Activated CD4-positive, alpha-beta T cell treated with anti-CD3 and anti-CD28 coated beads, Interleukin-2, amount 10 ng/mL, durations not matched to agents 7 days and 5 days (primary cell): ENCODE measurements at regions not wholly inside any gene's neighbourhood (a gene's known extent, or its start where the extent isn't known, plus 50 kb on each side); places are given as distances from the start of the nearest gene placed in this dataset.
"Not testable (repeated sequence)": the region's sequence is repeated elsewhere in the genome, so short reads cannot be mapped to it uniquely, and the experiment has no call there.

Experiments used
- CTCF ChIA-PET: fragments of 350-600 bp; sonication (Branson Sonifier 250); formaldehyde crosslinking; loops from one replicate; lab custom pipeline; 2021; ENCODE audit warnings: antibody characterized with exemption; lab: Charles Lee
- POLR2A ChIA-PET: fragments of 350-600 bp; sonication (Branson Sonifier 250); formaldehyde crosslinking; loops from one replicate; lab custom pipeline; 2021; ENCODE audit warnings: antibody characterized with exemption; lab: Charles Lee
- DNase-seq: peaks from one replicate; pipeline ENCODE4 v3.0.0-alpha.2; 2020
- H3K27ac Mint-ChIP-seq: one replicate; pipeline ENCODE4 v1.8.0; 2021; ENCODE audit warnings: mild to moderate bottlenecking, moderate library complexity, mixed read lengths
- H3K27me3 Mint-ChIP-seq: one replicate; pipeline ENCODE4 v1.8.0; 2021; ENCODE audit warnings: mixed read lengths
- H3K36me3 Mint-ChIP-seq: one replicate; pipeline ENCODE4 v1.8.0; 2021; ENCODE audit warnings: low read depth, mixed read lengths
- H3K4me1 Mint-ChIP-seq: one replicate; pipeline ENCODE4 v1.8.0; 2021; ENCODE audit warnings: mixed read lengths
- H3K4me3 Mint-ChIP-seq: one replicate; pipeline ENCODE4 v1.8.0; 2021; ENCODE audit warnings: mild to moderate bottlenecking, moderate library complexity, mixed read lengths
- H3K9me3 Mint-ChIP-seq: one replicate; pipeline ENCODE4 v1.8.0; 2021; ENCODE audit warnings: mixed read lengths

- Mint-ChIP-seq H3K4me3 (no peak overlapping the region), H3K9me3 (peaks cover 2% of the 10 kb centered on the region), H3K27ac (no peak overlapping the region), H3K4me1 (peaks cover 13% of the 10 kb centered on the region), H3K36me3 (peaks cover 2% of the 10 kb centered on the region), H3K27me3 (peaks cover 20% of the 10 kb centered on the region)
- no peak for DNase-seq
- ChIA-PET CTCF (interaction anchor here (0.6 to 0.8 kb wide), 3 partner anchors 12 to 38 kb away, joined by 3 to 4 read pairs (median 3); no protein-coding TSS in a partner anchor), POLR2A (no interaction called here)
Observed at GRCh38 chr2:39487398-39488250, 50.5 kb upstream of the MAP4K3 start.

GRCh38 chr2:39488450-39488849 is 51.4 kb upstream of the MAP4K3 start:
- Mint-ChIP-seq H3K4me3 (no peak overlapping the region), H3K4me1 (peaks cover 18% of the 10 kb centered on the region), H3K9me3 (peaks cover 2% of the 10 kb centered on the region), H3K27me3 (peaks cover 19% of the 10 kb centered on the region), H3K36me3 (peaks cover 2% of the 10 kb centered on the region), H3K27ac (no peak overlapping the region)
- CTCF ChIA-PET: no interaction called here
- POLR2A ChIA-PET: no interaction called here
- DNase-seq: no peak

DNA sequence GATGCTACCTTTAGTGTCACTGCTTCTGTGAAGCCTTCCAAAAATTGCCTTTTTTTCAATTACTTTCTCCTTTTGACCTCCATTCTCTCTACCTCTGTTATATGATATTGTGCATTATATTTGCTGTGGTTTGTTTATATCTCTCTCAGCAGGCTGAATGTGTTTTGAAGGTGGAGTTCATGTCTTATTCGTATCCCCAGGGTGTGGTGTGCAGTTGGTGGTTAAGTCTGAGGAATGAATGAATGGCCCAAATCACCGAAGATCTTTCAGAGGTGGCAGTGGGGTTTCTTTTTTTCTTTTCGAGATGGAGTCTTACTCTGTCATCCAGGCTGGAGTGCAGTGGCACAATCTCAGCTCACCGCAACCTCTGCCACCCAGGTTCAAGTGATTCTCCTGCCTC is 53.5 kb upstream of the MAP4K3 start:
- POLR2A ChIA-PET: no interaction called here
- CTCF ChIA-PET: interaction anchor here (0.6 to 0.7 kb wide), 3 partner anchors 11 to 88 kb away, joined by 3 to 4 read pairs (median 4); no protein-coding TSS in a partner anchor
- no peak for DNase-seq
- Mint-ChIP-seq H3K9me3 (peaks cover 2% of the 10 kb centered on the region), H3K27ac (no peak overlapping the region), H3K4me1 (peaks cover 23% of the 10 kb centered on the region), H3K36me3 (peaks cover 2% of the 10 kb centered on the region), H3K27me3 (peaks cover 14% of the 10 kb centered on the region), H3K4me3 (no peak overlapping the region)

GRCh38 chr2:39491653-39492052 is 54.6 kb upstream of the MAP4K3 start:
- POLR2A ChIA-PET: no interaction called here
- Mint-ChIP-seq H3K9me3 (peaks cover 2% of the 10 kb centered on the region), H3K4me1 (peaks cover 23% of the 10 kb centered on the region), H3K4me3 (no peak overlapping the region), H3K27me3 (peaks cover 7% of the 10 kb centered on the region), H3K27ac (peak overlapping the region; percentile 68), H3K36me3 (peaks cover 2% of the 10 kb centered on the region)
- CTCF ChIA-PET: interaction anchor here (1.0 kb wide), 1 partner anchor 20 kb away, joined by 3 read pairs; no protein-coding TSS in a partner anchor
- no peak for DNase-seq

DNA sequence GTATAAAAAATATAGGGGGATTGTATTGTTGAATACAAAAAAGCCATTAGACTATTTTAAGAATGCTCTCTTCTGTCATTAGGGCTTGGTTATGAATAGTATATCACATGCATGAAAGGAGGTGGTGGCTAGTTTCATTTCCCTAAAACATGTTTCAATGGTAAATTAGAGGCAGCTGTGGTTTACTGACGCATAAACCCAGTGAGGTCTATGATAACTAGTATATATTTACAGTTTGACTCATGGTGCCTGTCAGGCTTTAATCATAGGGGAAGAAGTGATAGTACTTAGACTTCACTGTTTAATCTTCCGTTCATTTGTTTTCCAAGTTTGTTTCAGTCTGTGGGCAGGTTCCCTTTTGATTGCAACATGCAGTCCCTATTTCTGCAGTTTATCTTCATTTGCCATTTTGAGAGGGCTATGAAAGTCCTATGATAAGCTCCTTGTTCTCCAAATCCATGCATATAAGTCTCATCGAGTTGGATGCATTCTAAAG is 55.1 kb upstream of the MAP4K3 start:
- H3K4me1 Mint-ChIP-seq: peaks cover 27% of the 10 kb centered on the region
- H3K4me3 Mint-ChIP-seq: no peak overlapping the region
- peaks cover 7% of the 10 kb centered on the region for H3K27me3 Mint-ChIP-seq
- POLR2A ChIA-PET: no interaction called here
- CTCF ChIA-PET: interaction anchor here (1.0 kb wide), 1 partner anchor 20 kb away, joined by 3 read pairs; no protein-coding TSS in a partner anchor
- peaks cover 2% of the 10 kb centered on the region for H3K36me3 Mint-ChIP-seq
- peaks cover 2% of the 10 kb centered on the region for H3K9me3 Mint-ChIP-seq
- DNase-seq: peak; percentile 52
- peak overlapping the region; percentile 68 for H3K27ac Mint-ChIP-seq

DNA sequence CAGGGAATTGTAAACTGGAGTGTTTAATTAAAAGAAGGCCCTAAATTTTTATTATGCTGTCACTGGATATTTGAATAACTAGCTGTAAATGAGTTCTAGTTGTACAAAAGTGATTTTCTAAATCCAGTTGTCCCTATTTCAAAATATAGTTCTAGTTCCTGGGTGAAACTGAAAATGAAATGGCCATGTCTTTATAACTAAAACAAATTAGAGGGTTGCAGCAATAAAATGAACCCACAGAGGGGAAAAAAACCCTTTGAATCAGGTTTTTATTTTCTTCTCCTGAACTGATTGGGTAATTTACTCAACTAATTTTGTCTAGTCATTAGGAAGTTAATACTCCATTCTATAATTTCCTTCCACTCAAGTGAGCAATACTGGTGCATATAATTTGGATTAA is 55.6 kb upstream of the MAP4K3 start:
- no peak overlapping the region for H3K27ac Mint-ChIP-seq
- peaks cover 2% of the 10 kb centered on the region for H3K36me3 Mint-ChIP-seq
- peaks cover 4% of the 10 kb centered on the region for H3K27me3 Mint-ChIP-seq
- POLR2A ChIA-PET: no interaction called here
- DNase-seq: no peak
- H3K4me1 Mint-ChIP-seq: peaks cover 27% of the 10 kb centered on the region
- no peak overlapping the region for H3K4me3 Mint-ChIP-seq
- peaks cover 2% of the 10 kb centered on the region for H3K9me3 Mint-ChIP-seq
- CTCF ChIA-PET: no interaction called here

GRCh38 chr2:39494784-39495251 is 57.7 kb upstream of the MAP4K3 start:
- H3K36me3 Mint-ChIP-seq: peaks cover 2% of the 10 kb centered on the region
- no peak overlapping the region for H3K4me3 Mint-ChIP-seq
- DNase-seq: no peak
- peaks cover 2% of the 10 kb centered on the region for H3K9me3 Mint-ChIP-seq
- peaks cover 27% of the 10 kb centered on the region for H3K4me1 Mint-ChIP-seq
- CTCF ChIA-PET: interaction anchor here (1.8 kb wide), 1 partner anchor 17 kb away, joined by 5 read pairs; no protein-coding TSS in a partner anchor
- H3K27ac Mint-ChIP-seq: no peak overlapping the region
- H3K27me3 Mint-ChIP-seq: peaks cover 6% of the 10 kb centered on the region
- POLR2A ChIA-PET: no interaction called here

GRCh38 chr2:39497082-39497801 is 60.2 kb upstream of the MAP4K3 start:
- no peak for DNase-seq
- no peak overlapping the region for H3K27ac Mint-ChIP-seq
- ChIA-PET POLR2A (no interaction called here), CTCF (interaction anchor here (1.7 kb wide), 1 partner anchor 11 kb away, joined by 7 read pairs; no protein-coding TSS in a partner anchor)
- H3K9me3 Mint-ChIP-seq: no peaks in the 10 kb centered on the region
- H3K4me3 Mint-ChIP-seq: no peak overlapping the region
- H3K36me3 Mint-ChIP-seq: no peaks in the 10 kb centered on the region
- H3K27me3 Mint-ChIP-seq: peaks cover 4% of the 10 kb centered on the region
- H3K4me1 Mint-ChIP-seq: peaks cover 18% of the 10 kb centered on the region

GRCh38 chr2:39498176-39498575 is 61.1 kb upstream of the MAP4K3 start:
- H3K36me3 Mint-ChIP-seq, H3K4me3 Mint-ChIP-seq, H3K27ac Mint-ChIP-seq, H3K9me3 Mint-ChIP-seq, CTCF ChIA-PET, H3K4me1 Mint-ChIP-seq, DNase-seq, POLR2A ChIA-PET: not testable (repeated sequence)
- peaks cover 12% of the 10 kb centered on the region for H3K27me3 Mint-ChIP-seq

DNA sequence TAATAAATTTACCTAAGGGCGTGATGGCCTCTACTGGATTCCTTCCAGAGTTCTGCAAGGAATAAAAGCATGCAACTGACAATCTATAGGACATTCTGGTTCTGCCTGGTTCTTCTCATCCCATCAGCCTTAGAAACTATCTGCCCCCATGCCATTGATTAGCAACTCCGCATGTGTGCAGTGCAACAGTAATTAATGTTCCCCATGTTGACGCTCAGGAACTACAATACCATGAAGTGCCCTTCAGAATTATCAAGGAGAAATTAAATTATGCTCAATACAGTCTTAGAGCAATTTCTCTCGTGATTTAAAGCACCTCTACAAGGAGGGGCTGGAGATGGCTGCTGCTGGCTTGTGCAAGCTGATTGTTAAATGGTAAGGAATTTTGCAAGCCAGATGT is 61.7 kb upstream of the MAP4K3 start:
- Mint-ChIP-seq H3K27me3 (peaks cover 12% of the 10 kb centered on the region), H3K4me1 (peaks cover 8% of the 10 kb centered on the region), H3K36me3 (no peaks in the 10 kb centered on the region), H3K27ac (no peak overlapping the region), H3K4me3 (no peak overlapping the region), H3K9me3 (no peaks in the 10 kb centered on the region)
- ChIA-PET POLR2A (no interaction called here), CTCF (no interaction called here)
- DNase-seq: no peak

DNA sequence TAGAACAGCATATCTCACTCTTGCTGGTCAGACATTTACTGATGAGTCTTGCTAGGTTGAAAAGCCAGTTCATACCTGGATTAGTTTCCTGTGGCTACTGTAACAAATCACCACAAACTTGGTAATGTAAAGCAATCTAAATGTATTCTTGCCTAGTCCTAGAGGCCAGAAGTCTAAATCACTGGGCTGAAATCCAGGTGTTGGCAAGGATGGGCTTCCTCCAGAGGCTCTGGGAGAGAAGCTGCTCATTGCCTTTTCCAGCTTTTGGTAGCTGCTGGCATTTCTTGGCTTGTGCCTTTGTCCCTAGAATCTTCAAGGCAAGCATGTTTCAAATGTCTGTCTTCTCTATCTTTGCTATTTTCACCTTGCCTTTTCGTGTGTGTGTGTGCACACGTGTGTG is 62.3 kb upstream of the MAP4K3 start:
- ChIA-PET POLR2A (no interaction called here), CTCF (interaction anchor here (0.6 kb wide), 2 partner anchors 12 to 236 kb away, joined by 3 to 4 read pairs; no protein-coding TSS in a partner anchor)
- Mint-ChIP-seq H3K36me3 (no peaks in the 10 kb centered on the region), H3K27me3 (peaks cover 14% of the 10 kb centered on the region), H3K4me3 (no peak overlapping the region), H3K27ac (no peak overlapping the region), H3K9me3 (no peaks in the 10 kb centered on the region), H3K4me1 (peaks cover 8% of the 10 kb centered on the region)
- no peak for DNase-seq

GRCh38 chr2:39501412-39501811 is 64.3 kb upstream of the MAP4K3 start:
- Mint-ChIP-seq H3K4me1 (peaks cover 4% of the 10 kb centered on the region), H3K27ac (no peak overlapping the region), H3K27me3 (peaks cover 16% of the 10 kb centered on the region), H3K36me3 (no peaks in the 10 kb centered on the region), H3K4me3 (no peak overlapping the region), H3K9me3 (no peaks in the 10 kb centered on the region)
- POLR2A ChIA-PET: no interaction called here
- CTCF ChIA-PET: interaction anchor here (0.7 kb wide), 1 partner anchor 22 kb away, joined by 3 read pairs; no protein-coding TSS in a partner anchor
- DNase-seq: no peak
